NCI-H2081 (cell line): ENCODE measurements at regions not wholly inside any gene's neighbourhood (a gene's known extent, or its start where the extent isn't known, plus 50 kb on each side); places are given as distances from the start of the nearest gene placed in this dataset.

Experiments used
- DNase-seq, 2 experiments: peaks; one replicate each; lab custom pipeline; 2025; lab: John Stamatoyannopoulos, UW

GRCh38 chr13:89899302-89900103, 1448.0 kb upstream of the MIR17HG start:
- peak; percentile 26 to 32 for DNase-seq

DNA sequence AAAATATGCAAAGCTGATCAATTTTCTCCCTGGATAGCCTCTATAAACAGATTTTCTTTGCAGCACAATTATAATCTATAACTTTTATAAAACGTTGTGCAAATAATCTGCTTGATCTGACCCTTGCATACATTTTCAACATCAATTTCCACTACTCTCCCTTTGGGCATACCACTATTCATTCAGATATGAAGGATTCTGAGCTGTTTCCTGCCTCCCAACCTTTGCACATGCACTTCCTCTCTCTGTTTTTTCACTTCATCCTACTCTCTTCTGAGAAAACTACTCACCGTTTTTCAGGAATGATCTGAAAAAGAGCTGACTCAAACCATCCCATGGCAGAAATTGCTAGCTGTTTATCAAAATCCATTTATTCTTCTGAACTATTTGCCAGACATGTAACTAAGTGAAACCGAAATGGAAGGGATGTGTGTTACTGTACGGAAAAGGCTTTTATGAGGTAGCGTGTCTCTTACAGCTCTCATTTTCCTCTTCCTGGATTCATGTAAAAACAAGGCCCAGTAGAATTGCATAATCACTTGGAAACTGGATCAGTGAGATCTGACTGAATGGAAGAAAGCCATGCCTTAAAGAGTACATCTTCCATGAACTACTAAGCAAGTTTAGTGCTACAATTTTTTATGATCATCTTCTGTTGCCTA, 1447.3 kb upstream of the MIR17HG start:
- no peak for DNase-seq

- no peak for DNase-seq
Measured at GRCh38 chr13:89902223-89902622, 1445.3 kb upstream of the MIR17HG start.

- DNase-seq, result no peak
Measured at GRCh38 chr13:89903115-89903514, 1444.4 kb upstream of the MIR17HG start.

- DNase-seq, result no peak
Measured at GRCh38 chr13:89910166-89910565, 1437.3 kb upstream of the MIR17HG start.

DNA sequence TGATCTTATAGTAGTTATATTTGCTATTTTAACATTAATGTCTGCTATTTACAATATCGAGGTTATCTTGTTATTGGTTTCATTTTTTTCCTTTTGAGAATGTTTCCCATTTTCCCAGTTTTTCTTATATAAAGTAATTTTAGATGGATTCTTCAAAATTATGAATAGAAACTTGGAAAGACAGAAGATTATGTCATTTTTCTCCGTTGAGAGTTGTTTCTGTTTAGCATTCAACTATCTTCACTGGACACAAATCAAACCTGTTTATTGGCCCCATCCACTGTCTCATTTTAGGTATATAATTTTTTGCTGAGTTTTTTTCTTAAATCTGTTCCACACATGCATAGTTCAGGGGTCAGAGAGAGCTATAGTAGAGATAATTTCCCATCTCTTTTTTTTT, 1430.9 kb upstream of the MIR17HG start:
- no peak for DNase-seq

GRCh38 chr13:89920461-89920860, 1427.0 kb upstream of the MIR17HG start:
- DNase-seq, result no peak

DNA sequence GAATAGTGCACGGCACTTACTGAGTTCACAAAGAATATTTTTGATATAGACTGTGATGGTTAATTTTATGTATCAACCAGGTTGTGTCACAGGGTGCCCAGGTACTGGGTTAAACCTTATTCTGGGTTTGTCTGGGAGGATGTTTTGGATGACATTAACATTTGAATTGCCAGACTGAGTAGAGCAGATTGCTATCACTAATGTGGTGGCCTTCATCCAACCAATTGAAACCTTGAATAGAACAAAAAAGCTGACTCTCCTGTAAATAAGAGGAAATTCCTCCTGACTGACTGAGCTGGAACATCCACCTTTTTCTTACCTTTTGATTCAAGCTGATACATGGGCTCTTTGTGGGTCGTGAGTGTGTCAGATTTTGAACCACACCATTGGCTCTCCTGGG, 1424.4 kb upstream of the MIR17HG start:
- no peak for DNase-seq

DNA sequence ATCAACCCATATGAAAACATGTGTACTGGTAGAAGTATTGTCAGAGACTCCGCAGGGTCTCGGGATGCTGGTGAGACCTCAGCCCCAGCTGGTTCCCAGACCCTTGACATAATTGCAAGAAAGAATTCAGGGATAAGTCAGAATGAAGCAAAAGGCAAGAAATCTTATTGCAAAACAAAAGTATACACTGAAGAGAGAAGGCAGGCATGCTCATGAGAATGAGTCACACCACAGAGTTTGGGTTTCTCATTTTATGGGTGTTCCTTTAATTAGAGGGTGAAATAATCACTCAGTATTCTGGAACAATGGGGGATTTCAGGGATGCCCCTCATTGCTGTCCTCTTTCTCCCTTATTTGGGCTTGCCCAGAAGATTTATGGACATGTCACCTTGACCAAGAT, 1423.8 kb upstream of the MIR17HG start:
- no peak for DNase-seq

DNA sequence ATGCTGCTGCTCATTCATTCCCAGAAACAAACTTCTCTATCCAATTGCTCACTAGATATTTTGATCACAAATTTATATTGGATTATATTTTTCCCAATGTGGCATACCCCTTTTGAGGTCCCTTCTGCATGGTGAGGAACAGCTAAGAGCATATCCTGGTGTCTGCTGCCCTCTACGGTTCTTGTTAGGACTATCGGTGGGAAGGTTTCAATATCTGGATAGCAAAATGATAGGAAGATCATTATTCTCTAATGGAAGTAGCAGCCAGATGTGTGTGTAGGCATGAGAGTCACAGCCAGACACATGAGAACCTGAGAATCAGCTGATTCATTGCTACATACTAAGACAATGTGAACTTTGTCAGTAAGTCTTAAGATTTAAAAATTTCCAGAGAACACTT, 1422.4 kb upstream of the MIR17HG start:
- DNase-seq, result peak; percentile 13 to 27

DNA sequence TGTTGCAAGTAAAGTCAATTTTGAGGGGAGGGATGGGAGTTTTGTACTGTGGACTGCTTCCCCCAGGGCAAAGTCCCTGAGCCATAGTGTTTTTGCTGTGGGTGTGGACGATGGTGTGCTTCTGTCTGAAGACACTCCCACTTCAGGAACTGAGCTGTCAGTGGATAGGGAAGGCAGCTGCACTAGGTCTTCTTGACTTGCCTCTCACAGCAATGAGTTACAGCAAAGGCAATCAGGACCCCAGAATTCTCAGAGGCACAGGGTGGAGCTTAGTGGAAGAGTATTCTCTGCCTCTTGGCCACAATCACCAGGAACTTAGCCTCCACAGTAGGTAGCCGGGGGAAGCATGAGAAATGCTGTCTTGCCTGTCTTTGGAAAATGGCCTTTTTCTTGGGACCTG, 1416.6 kb upstream of the MIR17HG start:
- no peak for DNase-seq

- DNase-seq, result no peak
Measured at GRCh38 chr13:89932902-89933301, 1414.6 kb upstream of the MIR17HG start.

- no peak for DNase-seq
Measured at GRCh38 chr13:89936256-89936655, 1411.2 kb upstream of the MIR17HG start.

DNA sequence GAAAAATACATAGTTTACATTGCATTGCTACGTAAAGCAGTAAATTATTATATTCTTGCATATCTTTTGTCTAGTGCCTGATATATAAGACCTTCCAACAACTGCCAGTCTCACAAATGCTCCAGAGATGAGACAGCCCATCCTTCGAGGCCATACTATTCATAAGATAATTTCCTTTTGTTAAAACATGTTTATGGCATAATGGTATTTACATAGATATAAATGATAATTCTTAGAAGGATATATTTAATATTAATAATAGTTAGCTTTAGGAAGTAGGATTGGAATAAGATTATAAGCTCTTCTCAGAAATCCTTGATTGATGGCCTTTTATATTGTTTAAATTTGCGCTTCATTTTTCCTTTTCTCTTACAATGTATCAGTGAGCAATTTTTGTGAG, 1410.1 kb upstream of the MIR17HG start:
- DNase-seq, result no peak

- no peak for DNase-seq
Measured at GRCh38 chr13:89940383-89940782, 1407.1 kb upstream of the MIR17HG start.

- DNase-seq, result no peak
Measured at GRCh38 chr13:89943139-89943538, 1404.3 kb upstream of the MIR17HG start.

- DNase-seq, result no peak
Measured at GRCh38 chr13:89950225-89950624, 1397.3 kb upstream of the MIR17HG start.

- no peak for DNase-seq
Measured at GRCh38 chr13:89951341-89951740, 1396.1 kb upstream of the MIR17HG start.

DNA sequence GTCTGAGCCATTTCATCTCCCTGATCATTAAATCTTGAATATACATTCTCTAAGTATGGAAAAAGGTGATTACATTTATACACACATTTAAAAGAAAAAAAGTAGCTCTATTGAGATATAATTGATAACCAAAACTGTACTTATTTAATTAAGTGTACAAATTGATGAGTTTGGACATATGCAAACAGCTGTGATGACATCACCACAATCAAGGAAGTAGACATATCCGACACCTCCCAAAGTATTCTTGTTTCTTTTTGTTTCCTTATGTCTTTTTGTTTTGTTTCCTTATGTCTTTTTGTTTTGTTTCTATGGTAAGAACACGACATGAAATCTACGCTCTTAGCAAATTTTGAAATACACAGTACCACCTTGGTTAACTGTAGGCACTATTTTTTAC, 1393.9 kb upstream of the MIR17HG start:
- no peak for DNase-seq

GRCh38 chr13:89955773-89956172, 1391.7 kb upstream of the MIR17HG start:
- no peak for DNase-seq

GRCh38 chr13:89959074-89959473, 1388.4 kb upstream of the MIR17HG start:
- no peak for DNase-seq

DNA sequence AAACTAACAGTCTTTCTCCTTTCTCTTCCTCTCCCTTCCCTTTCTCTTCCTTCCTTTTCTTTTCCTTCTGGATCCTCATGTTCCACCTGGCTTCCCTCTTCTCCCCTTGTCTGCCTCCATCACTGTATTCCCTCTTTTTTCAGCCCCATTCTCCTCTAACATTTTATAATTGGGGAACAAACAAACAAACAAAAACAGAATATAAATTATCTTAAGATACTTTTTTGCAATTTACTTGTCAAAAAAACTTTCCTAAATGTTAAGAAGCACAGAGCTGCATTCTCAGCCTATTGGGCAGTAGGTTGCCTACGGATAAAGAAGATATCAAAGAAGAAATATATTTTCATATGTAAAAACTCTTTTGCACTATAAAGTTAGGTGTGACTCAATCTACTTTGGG, 1382.2 kb upstream of the MIR17HG start:
- no peak for DNase-seq

DNA sequence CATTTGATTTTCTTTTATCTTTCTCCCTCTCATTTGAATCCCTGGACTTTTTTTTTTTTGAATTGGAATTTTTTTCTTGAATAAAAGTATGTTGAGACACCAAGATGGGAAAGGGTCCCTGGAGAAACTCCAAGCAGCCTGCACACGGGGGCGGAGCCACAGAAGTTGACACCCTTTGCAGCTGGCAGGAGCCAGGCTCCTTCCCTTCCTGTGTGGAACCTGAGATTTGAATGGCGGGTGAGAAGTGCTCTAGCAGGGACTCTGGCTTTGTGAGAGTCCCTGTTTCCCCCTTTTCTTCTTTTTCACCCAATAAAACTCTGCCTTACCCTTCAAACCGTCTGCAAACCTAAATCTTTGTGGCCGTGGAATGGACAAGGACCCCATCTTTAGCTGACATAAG, 1381.0 kb upstream of the MIR17HG start:
- DNase-seq, result no peak

GRCh38 chr13:89967701-89968100, 1379.8 kb upstream of the MIR17HG start:
- no peak for DNase-seq
